ENCODE measurements at regions not wholly inside any gene's neighbourhood (a gene's known extent, or its start where the extent isn't known, plus 50 kb on each side); places are given as distances from the start of the nearest gene placed in this dataset.

DNA sequence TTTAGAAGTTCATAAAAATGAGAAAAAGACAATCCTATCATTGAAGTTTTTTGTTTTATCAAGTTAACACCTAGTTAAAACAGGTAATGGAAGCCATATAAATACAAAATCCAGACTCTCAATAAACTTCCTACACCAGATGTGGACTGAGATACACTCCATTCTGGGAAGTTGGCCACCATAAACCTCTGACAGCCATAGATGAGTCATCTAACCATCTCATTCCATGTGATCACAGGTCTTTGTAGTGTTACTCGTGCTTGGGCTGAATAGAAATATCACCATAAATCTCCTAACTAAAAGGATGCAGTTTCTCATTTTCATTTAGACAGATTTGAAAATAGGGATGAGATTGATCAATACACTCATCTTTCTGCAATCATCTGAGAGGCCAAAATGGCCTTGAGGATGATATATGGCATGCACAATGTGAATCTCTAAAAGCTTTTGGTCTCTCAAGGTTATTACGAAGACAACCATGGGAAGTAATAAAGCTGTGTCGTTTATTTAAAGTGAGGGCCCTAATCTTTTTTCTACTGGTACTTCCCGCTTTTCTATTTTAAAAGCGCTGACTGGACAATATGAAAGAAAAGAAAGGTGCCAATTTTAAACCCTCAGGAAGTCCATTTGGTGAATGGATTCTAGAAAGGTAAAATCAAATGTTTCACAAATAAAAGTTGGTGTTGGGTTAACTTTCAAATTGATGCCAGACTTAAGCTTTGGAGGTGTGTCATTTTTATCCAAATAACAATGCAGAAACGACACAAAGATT, 155.5 kb downstream of the POLR2M start:
- TF ChIP-seq, protein P1, sequence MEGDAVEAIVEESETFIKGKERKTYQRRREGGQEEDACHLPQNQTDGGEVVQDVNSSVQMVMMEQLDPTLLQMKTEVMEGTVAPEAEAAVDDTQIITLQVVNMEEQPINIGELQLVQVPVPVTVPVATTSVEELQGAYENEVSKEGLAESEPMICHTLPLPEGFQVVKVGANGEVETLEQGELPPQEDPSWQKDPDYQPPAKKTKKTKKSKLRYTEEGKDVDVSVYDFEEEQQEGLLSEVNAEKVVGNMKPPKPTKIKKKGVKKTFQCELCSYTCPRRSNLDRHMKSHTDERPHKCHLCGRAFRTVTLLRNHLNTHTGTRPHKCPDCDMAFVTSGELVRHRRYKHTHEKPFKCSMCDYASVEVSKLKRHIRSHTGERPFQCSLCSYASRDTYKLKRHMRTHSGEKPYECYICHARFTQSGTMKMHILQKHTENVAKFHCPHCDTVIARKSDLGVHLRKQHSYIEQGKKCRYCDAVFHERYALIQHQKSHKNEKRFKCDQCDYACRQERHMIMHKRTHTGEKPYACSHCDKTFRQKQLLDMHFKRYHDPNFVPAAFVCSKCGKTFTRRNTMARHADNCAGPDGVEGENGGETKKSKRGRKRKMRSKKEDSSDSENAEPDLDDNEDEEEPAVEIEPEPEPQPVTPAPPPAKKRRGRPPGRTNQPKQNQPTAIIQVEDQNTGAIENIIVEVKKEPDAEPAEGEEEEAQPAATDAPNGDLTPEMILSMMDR (IDR thresholded peaks at IDR 0.05; ENCODE audit: insufficient read depth, low read length, poor library complexity, severe bottlenecking) = no peak
- no peak for TF ChIP-seq EZH2phosphoT487 (conservative IDR thresholded peaks at IDR 0.05; ENCODE audit: low read length)
